Panc1 (cell line): ENCODE measurements at regions not wholly inside any gene's neighbourhood (a gene's known extent, or its start where the extent isn't known, plus 50 kb on each side); places are given as distances from the start of the nearest gene placed in this dataset.

ENCODE experiments used
- ATAC-seq: fragments of 200-7000 bp; cut with Tn5 transposase; 2 replicates; pipeline ENCODE4 v1.9.1; 2020; ENCODE audit warnings: mild to moderate bottlenecking, moderate library complexity
- BruUV-seq: library from RNA; stranded (reverse); fragments of 400-500 nt; replicated peaks from 2 replicates; lab custom pipeline; 2021; lab: Mats Ljungman, UMichigan
- CTCF ChIA-PET: fragments of 300-600 bp; sonication (Branson Sonifier 250); formaldehyde crosslinking; loops from one replicate; lab custom pipeline; 2022; ENCODE audit warnings: antibody characterized with exemption; lab: Charles Lee
- POLR2A ChIA-PET: fragments of 300-600 bp; sonication (Branson Sonifier 250); formaldehyde crosslinking; loops from one replicate; lab custom pipeline; 2022; ENCODE audit warnings: antibody characterized with exemption; lab: Charles Lee
- DNase-seq: peaks from one replicate; pipeline ENCODE4 v3.0.0-alpha.2; 2010; ENCODE audit warnings: low read depth, low spot score
- H3K27ac ChIP-seq: 2 replicates; pipeline ENCODE4 v1.5.1; 2011; ENCODE audit warnings: mild to moderate bottlenecking, low read length, inconsistent platforms
- H3K27me3 ChIP-seq: fragments of 200-500 bp; sonication (Bioruptor generic); 2 replicates; pipeline ENCODE4 v1.6.0; 2014; ENCODE audit warnings: low read length, inconsistent platforms; ENCODE audit not compliant: control insufficient read depth, insufficient read depth
- H3K36me3 ChIP-seq: fragments of 200-500 bp; sonication (Bioruptor generic); 2 replicates; pipeline ENCODE4 v1.5.1; 2014; ENCODE audit warnings: inconsistent platforms, mild to moderate bottlenecking, low read length, moderate library complexity; ENCODE audit not compliant: control insufficient read depth, insufficient read depth
- H3K4me1 ChIP-seq: 2 replicates; pipeline ENCODE4 v1.5.1; 2011; ENCODE audit warnings: inconsistent platforms, mild to moderate bottlenecking, low read length, moderate library complexity; ENCODE audit not compliant: control insufficient read depth, insufficient read depth
- H3K4me3 ChIP-seq, 2 experiments: 2 replicates each; pipeline ENCODE4 v1.5.1; 2011 to 2012; ENCODE audit warnings: low read depth in 2 of 2, low read length in 2 of 2, mild to moderate bottlenecking in 2 of 2, inconsistent platforms in 1 of 2, moderate library complexity in 1 of 2
- H3K9me3 ChIP-seq: fragments of 200-500 bp; sonication (Bioruptor generic); 2 replicates; pipeline ENCODE4 v1.5.1; 2014; ENCODE audit warnings: low read depth, mild to moderate bottlenecking, inconsistent platforms, low read length, moderate library complexity; ENCODE audit not compliant: control insufficient read depth, insufficient read depth
- POLR2AphosphoS5 ChIP-seq: IDR thresholded peaks from 2 replicates; pipeline ENCODE4 v1.6.1; 2012; ENCODE audit warnings: mild to moderate bottlenecking, low read depth, low read length, moderate library complexity
- SIN3A ChIP-seq: IDR thresholded peaks from 2 replicates; pipeline ENCODE4 v1.6.1; 2012; ENCODE audit warnings: low read depth, mild to moderate bottlenecking, low read length, moderate library complexity, borderline replicate concordance; ENCODE audit not compliant: insufficient read depth
- TCF7L2 ChIP-seq: IDR thresholded peaks from 2 replicates; pipeline ENCODE4 v1.6.1; 2011; ENCODE audit warnings: mild to moderate bottlenecking, low read depth, low read length, inconsistent platforms
- in situ Hi-C: cut with HindIII; loops from 2 replicates; pipeline ENCODE4 v1.10.0; 2016; ENCODE audit warnings: low sequenced_read_pairs, low pct_unique_long_range_greater_than_20kb
- intact Hi-C: fragments of 100-400 bp; cut with micrococcal nuclease; formaldehyde crosslinking; loops from one replicate; pipeline ENCODE4 v1.10.0; 2022; ENCODE audit not compliant: unreplicated experiment
- TF ChIP-seq, protein P1 (sequence below): fragments of 450-650 bp; IDR thresholded peaks from 2 replicates; pipeline ENCODE4 v1.5.1; 2017; ENCODE audit warnings: mild to moderate bottlenecking
- TF ChIP-seq, protein P2 (sequence below), 2 experiments: IDR thresholded peaks; 2 replicates each; pipeline ENCODE4 v1.6.1; 2011 to 2012; ENCODE audit warnings: low read depth in 2 of 2, control low read depth in 1 of 2, low read length in 1 of 2, mild to moderate bottlenecking in 1 of 2, moderate library complexity in 1 of 2; ENCODE audit not compliant: insufficient read depth in 1 of 2

DNA sequence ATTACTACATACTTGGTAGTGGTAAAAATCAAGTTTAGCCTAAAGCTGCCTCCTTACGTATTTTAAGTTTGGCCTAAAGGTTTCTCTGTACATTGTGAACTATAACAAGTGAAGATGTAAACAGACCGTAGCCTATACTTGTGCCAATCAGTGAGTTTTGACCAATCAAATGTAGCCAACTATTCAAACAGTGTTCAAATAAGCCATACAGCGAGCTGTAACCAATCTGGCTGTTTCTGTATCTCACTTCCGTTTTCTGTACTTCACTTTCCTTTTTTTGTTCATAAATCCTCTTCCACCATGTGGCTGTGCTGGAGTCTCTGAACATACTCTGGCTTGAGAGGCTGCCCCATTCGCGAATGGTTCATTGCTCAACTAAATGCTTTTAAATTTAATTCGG, 2504.6 kb downstream of the PCDH9 start:
- Histone ChIP-seq H3K27ac (peak overlapping the region; percentile 79), H3K9me3 (peaks cover 8% of the 10 kb centered on the region), H3K27me3 (no peaks in the 10 kb centered on the region), H3K4me1 (no peaks in the 10 kb centered on the region; the same call in 1 of the 2 replicates), H3K4me3 (no peak overlapping the region), H3K36me3 (no peaks in the 10 kb centered on the region)
- ChIA-PET POLR2A (no interaction called here), CTCF (no interaction called here)
- intact Hi-C loops: no loop called here
- DNase-seq: no peak
- BruUV-seq: no TSS peak
- TF ChIP-seq, protein P1, sequence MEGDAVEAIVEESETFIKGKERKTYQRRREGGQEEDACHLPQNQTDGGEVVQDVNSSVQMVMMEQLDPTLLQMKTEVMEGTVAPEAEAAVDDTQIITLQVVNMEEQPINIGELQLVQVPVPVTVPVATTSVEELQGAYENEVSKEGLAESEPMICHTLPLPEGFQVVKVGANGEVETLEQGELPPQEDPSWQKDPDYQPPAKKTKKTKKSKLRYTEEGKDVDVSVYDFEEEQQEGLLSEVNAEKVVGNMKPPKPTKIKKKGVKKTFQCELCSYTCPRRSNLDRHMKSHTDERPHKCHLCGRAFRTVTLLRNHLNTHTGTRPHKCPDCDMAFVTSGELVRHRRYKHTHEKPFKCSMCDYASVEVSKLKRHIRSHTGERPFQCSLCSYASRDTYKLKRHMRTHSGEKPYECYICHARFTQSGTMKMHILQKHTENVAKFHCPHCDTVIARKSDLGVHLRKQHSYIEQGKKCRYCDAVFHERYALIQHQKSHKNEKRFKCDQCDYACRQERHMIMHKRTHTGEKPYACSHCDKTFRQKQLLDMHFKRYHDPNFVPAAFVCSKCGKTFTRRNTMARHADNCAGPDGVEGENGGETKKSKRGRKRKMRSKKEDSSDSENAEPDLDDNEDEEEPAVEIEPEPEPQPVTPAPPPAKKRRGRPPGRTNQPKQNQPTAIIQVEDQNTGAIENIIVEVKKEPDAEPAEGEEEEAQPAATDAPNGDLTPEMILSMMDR: no peak
- TF ChIP-seq TCF7L2: no peak
- no peak for ATAC-seq
- in situ Hi-C loops: no loop called here

DNA sequence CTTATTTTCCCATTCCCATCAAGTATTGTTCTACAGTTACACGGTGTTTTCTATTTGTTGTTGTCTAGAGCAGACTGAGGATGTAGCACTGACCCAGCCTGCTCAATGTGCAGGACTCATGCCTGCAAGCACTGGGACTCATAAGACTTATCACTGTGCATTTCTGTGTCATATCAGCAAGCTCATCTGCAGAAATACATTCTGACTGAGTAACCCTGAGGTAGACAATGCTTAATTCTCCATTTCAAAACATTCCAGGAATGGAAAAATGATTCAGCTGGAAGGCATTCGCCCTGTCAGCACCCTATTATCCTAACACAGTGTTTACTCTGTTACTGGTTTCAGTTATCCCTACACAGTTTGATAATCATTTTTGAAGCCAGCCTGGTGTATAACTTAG, 2506.4 kb downstream of the PCDH9 start:
- Histone ChIP-seq H3K27me3 (no peaks in the 10 kb centered on the region), H3K4me1 (no peaks in the 10 kb centered on the region; the same call in 1 of the 2 replicates), H3K4me3 (0 out of 4 replicates have a peak overlapping the region, but pooled peaks of 1 of the 2 experiments have one; percentile 3), H3K27ac (peak overlapping the region; percentile 88), H3K9me3 (peaks cover 11% of the 10 kb centered on the region; the same call in 1 of the 2 replicates), H3K36me3 (no peaks in the 10 kb centered on the region)
- in situ Hi-C loops (no loop called here), intact Hi-C loops (no loop called here)
- peak; percentile 81 for DNase-seq
- ChIA-PET POLR2A (no interaction called here), CTCF (interaction anchor here (0.5 kb wide), 1 partner anchor 123 kb away, joined by 5 read pairs; no protein-coding TSS in a partner anchor)
- ATAC-seq: peak; percentile 100
- peak; percentile 77; the same call in 1 of the 2 replicates for TF ChIP-seq POLR2AphosphoS5
- TF ChIP-seq, protein P2, sequence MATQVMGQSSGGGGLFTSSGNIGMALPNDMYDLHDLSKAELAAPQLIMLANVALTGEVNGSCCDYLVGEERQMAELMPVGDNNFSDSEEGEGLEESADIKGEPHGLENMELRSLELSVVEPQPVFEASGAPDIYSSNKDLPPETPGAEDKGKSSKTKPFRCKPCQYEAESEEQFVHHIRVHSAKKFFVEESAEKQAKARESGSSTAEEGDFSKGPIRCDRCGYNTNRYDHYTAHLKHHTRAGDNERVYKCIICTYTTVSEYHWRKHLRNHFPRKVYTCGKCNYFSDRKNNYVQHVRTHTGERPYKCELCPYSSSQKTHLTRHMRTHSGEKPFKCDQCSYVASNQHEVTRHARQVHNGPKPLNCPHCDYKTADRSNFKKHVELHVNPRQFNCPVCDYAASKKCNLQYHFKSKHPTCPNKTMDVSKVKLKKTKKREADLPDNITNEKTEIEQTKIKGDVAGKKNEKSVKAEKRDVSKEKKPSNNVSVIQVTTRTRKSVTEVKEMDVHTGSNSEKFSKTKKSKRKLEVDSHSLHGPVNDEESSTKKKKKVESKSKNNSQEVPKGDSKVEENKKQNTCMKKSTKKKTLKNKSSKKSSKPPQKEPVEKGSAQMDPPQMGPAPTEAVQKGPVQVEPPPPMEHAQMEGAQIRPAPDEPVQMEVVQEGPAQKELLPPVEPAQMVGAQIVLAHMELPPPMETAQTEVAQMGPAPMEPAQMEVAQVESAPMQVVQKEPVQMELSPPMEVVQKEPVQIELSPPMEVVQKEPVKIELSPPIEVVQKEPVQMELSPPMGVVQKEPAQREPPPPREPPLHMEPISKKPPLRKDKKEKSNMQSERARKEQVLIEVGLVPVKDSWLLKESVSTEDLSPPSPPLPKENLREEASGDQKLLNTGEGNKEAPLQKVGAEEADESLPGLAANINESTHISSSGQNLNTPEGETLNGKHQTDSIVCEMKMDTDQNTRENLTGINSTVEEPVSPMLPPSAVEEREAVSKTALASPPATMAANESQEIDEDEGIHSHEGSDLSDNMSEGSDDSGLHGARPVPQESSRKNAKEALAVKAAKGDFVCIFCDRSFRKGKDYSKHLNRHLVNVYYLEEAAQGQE (IDR thresholded peaks at IDR 0.05; ENCODE audit: insufficient read depth in 1 of 2, low read depth in 2 of 2, low read length in 1 of 2): 0 out of 4 replicates have a peak, but pooled peaks of 1 of the 2 experiments have one; percentile 24
- TF ChIP-seq, protein P1: no peak
- peak; percentile 41; the same call in 1 of the 2 replicates for TF ChIP-seq TCF7L2
- no peak for TF ChIP-seq SIN3A
- BruUV-seq: no TSS peak
